Keratinocyte (primary cell): ENCODE measurements at regions not wholly inside any gene's neighbourhood (a gene's known extent, or its start where the extent isn't known, plus 50 kb on each side); places are given as distances from the start of the nearest gene placed in this dataset.
A peak's percentile ranks its signal among the peaks of the same experiment; 100 is the strongest.

Source experiments
- DNase-seq: peaks from one replicate; pipeline ENCODE4 v3.0.0-alpha.2; 2011; ENCODE audit warnings: low read depth, missing footprints, low spot score
- FAIRE-seq: peaks from 2 replicates; lab custom pipeline; 2011; peaks lifted over from hg19 to GRCh38; lab: Jason Lieb, UNC
- H2AFZ ChIP-seq: 2 replicates; pipeline ENCODE4 v1.6.0; 2012; ENCODE audit warnings: low read length, control low read depth, inconsistent platforms; ENCODE audit not compliant: control insufficient read depth
- H3K27ac ChIP-seq: 2 replicates; pipeline ENCODE4 v1.5.1; 2011; ENCODE audit warnings: low read length; ENCODE audit not compliant: control insufficient read depth, insufficient read depth
- H3K27me3 ChIP-seq: 3 replicates; pipeline ENCODE4 v1.6.0; 2011; ENCODE audit warnings: low read length; ENCODE audit not compliant: control insufficient read depth, insufficient read depth; ENCODE audit errors: extremely low read depth
- H3K36me3 ChIP-seq, 2 experiments: 2 replicates in 1 of 2; 3 replicates in 1 of 2; pipeline ENCODE4 v1.5.1; 2011; ENCODE audit warnings: low read length in 2 of 2, mild to moderate bottlenecking in 1 of 2; ENCODE audit not compliant: control insufficient read depth in 2 of 2, insufficient read depth in 2 of 2; ENCODE audit errors: extremely low read depth in 1 of 2
- H3K4me1 ChIP-seq: 3 replicates; pipeline ENCODE4 v1.5.1; 2011; ENCODE audit warnings: low read length; ENCODE audit not compliant: control insufficient read depth, insufficient read depth; ENCODE audit errors: extremely low read depth
- H3K4me2 ChIP-seq: 3 replicates; pipeline ENCODE4 v1.6.0; 2011; ENCODE audit warnings: low read depth, low read length; ENCODE audit not compliant: control insufficient read depth, insufficient read depth; ENCODE audit errors: extremely low read depth
- H3K4me3 ChIP-seq, 3 experiments: fragments of 200-600 bp in 1 of 3; sonication (generic) in 1 of 3; 2 replicates in 2 of 3; 3 replicates in 1 of 3; pipeline ENCODE4 v1.5.1; 2011 to 2016; ENCODE audit warnings: low read length in 3 of 3, mild to moderate bottlenecking in 3 of 3, control low read depth in 2 of 3, inconsistent platforms in 1 of 3, low read depth in 1 of 3, mixed read lengths in 1 of 3, mixed run types in 1 of 3, moderate library complexity in 1 of 3; ENCODE audit not compliant: control insufficient read depth in 2 of 3, insufficient read depth in 2 of 3; ENCODE audit errors: extremely low read depth in 1 of 3
- H3K79me2 ChIP-seq: 2 replicates; pipeline ENCODE4 v1.6.0; 2012; ENCODE audit warnings: low read length; ENCODE audit not compliant: control insufficient read depth, insufficient read depth
- H3K9ac ChIP-seq: 3 replicates; pipeline ENCODE4 v1.6.0; 2011; ENCODE audit warnings: low read length; ENCODE audit not compliant: control insufficient read depth, insufficient read depth; ENCODE audit errors: extremely low read depth
- H3K9me1 ChIP-seq: 3 replicates; pipeline ENCODE4 v1.6.0; 2011; ENCODE audit warnings: low read length; ENCODE audit not compliant: control insufficient read depth, insufficient read depth; ENCODE audit errors: extremely low read depth
- H3K9me3 ChIP-seq: 2 replicates; pipeline ENCODE4 v1.5.1; 2012; ENCODE audit warnings: low read depth, low read length; ENCODE audit not compliant: control insufficient read depth
- H4K20me1 ChIP-seq: 3 replicates; pipeline ENCODE4 v1.6.0; 2011; ENCODE audit warnings: low read length; ENCODE audit not compliant: control insufficient read depth, insufficient read depth; ENCODE audit errors: extremely low read depth
- EZH2 ChIP-seq: IDR thresholded peaks from one replicate; pipeline ENCODE4 v1.6.1; 2012; ENCODE audit warnings: inconsistent platforms, mild to moderate bottlenecking, low read length, moderate library complexity
- dilution Hi-C: fragments of 300-500 bp; cut with MboI; formaldehyde crosslinking; loops from one replicate; pipeline ENCODE4 v1.7.0; 2020; ENCODE audit warnings: low sequenced_read_pairs; ENCODE audit not compliant: extremely low pct_ligation_motif_present
- TF ChIP-seq, protein P1 (sequence below), 3 experiments: IDR thresholded peaks in 1 of 3; conservative IDR thresholded peaks in 1 of 3; optimal IDR thresholded peaks in 1 of 3; 2 replicates in 2 of 3; 3 replicates in 1 of 3; pipeline versions ENCODE3 to v1.5.1; 2011; ENCODE audit warnings: low read length in 3 of 3, mild to moderate bottlenecking in 3 of 3, moderate library complexity in 2 of 3, control low read depth in 1 of 3, inconsistent platforms in 1 of 3; ENCODE audit not compliant: insufficient read depth in 2 of 3; ENCODE audit errors: extremely low read depth in 1 of 3

DNA sequence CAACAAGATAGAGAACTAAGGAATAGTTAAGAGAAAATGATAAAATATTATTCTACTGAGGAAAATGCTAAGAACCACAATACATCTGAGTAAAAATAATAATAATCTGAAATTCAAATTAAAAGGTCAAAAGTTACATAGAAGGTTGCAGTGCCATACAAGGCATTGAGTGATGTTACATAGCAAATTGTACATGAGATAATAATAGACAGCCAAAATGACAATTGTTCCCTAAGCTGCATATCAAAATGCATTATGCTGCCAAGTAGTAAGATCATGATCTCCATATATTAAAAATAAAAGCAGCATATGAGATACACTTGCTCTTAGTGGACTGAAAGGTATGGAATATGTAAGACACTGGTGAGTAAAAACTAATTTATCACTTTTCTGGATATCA lies 547.7 kb downstream of the KCNT2 start:
- Histone ChIP-seq H3K4me2 (no peak overlapping the region), H3K36me3 (no peaks in the 10 kb centered on the region), H3K9ac (no peak overlapping the region), H3K4me1 (no peaks in the 10 kb centered on the region), H2AFZ (no peak overlapping the region), H3K27me3 (no peaks in the 10 kb centered on the region), H3K9me1 (no peaks in the 10 kb centered on the region), H3K4me3 (no peak overlapping the region), H4K20me1 (no peaks in the 10 kb centered on the region), H3K9me3 (no peaks in the 10 kb centered on the region), H3K27ac (no peak overlapping the region), H3K79me2 (no peaks in the 10 kb centered on the region)
- dilution Hi-C loops, result no loop called here
- DNase-seq (no peak), FAIRE-seq (no peak)
- TF ChIP-seq EZH2, result no peak
- TF ChIP-seq, protein P1, sequence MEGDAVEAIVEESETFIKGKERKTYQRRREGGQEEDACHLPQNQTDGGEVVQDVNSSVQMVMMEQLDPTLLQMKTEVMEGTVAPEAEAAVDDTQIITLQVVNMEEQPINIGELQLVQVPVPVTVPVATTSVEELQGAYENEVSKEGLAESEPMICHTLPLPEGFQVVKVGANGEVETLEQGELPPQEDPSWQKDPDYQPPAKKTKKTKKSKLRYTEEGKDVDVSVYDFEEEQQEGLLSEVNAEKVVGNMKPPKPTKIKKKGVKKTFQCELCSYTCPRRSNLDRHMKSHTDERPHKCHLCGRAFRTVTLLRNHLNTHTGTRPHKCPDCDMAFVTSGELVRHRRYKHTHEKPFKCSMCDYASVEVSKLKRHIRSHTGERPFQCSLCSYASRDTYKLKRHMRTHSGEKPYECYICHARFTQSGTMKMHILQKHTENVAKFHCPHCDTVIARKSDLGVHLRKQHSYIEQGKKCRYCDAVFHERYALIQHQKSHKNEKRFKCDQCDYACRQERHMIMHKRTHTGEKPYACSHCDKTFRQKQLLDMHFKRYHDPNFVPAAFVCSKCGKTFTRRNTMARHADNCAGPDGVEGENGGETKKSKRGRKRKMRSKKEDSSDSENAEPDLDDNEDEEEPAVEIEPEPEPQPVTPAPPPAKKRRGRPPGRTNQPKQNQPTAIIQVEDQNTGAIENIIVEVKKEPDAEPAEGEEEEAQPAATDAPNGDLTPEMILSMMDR (optimal IDR thresholded peaks at IDR 0.05 in 1 of 3, IDR thresholded peaks at IDR 0.05 in 1 of 3, conservative IDR thresholded peaks at IDR 0.05 in 1 of 3; ENCODE audit: extremely low read depth in 1 of 3, insufficient read depth in 2 of 3, low read length in 3 of 3), result no peak

DNA sequence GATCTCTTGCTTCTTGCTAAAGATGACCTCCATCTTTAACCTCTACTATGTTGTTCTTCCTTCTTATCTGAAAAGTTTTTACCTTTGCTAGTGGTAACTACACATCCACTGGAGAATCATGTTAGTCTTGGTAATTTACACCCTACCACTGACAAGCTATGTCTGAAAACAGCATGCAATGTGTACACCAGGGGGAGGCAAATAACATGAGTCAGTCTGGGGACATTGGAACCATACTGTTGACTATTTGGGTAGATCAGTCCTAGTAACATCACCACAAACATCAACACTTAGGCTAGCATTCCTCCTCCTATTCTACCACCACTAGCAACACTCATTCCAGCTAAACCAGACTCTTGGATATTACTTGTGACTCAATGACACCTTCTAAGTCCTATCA lies 549.0 kb downstream of the KCNT2 start:
- Histone ChIP-seq H3K4me3 (no peak overlapping the region), H3K4me1 (no peaks in the 10 kb centered on the region), H3K4me2 (no peak overlapping the region), H2AFZ (no peak overlapping the region), H3K27ac (no peak overlapping the region), H3K9ac (no peak overlapping the region), H4K20me1 (no peaks in the 10 kb centered on the region), H3K27me3 (no peaks in the 10 kb centered on the region), H3K9me3 (no peaks in the 10 kb centered on the region), H3K79me2 (no peaks in the 10 kb centered on the region), H3K9me1 (no peaks in the 10 kb centered on the region), H3K36me3 (no peaks in the 10 kb centered on the region)
- dilution Hi-C loops, result no loop called here
- no peak for DNase-seq
- TF ChIP-seq, protein P1 (optimal IDR thresholded peaks at IDR 0.05 in 1 of 3, IDR thresholded peaks at IDR 0.05 in 1 of 3, conservative IDR thresholded peaks at IDR 0.05 in 1 of 3; ENCODE audit: extremely low read depth in 1 of 3, insufficient read depth in 2 of 3, low read length in 3 of 3), result peak in 2 of 3 experiments; percentile 4 to 15
- TF ChIP-seq EZH2, result no peak
- FAIRE-seq, result no peak
